ENCODE measurements at regions not wholly inside any gene's neighbourhood (a gene's known extent, or its start where the extent isn't known, plus 50 kb on each side); places are given as distances from the start of the nearest gene placed in this dataset.

DNA sequence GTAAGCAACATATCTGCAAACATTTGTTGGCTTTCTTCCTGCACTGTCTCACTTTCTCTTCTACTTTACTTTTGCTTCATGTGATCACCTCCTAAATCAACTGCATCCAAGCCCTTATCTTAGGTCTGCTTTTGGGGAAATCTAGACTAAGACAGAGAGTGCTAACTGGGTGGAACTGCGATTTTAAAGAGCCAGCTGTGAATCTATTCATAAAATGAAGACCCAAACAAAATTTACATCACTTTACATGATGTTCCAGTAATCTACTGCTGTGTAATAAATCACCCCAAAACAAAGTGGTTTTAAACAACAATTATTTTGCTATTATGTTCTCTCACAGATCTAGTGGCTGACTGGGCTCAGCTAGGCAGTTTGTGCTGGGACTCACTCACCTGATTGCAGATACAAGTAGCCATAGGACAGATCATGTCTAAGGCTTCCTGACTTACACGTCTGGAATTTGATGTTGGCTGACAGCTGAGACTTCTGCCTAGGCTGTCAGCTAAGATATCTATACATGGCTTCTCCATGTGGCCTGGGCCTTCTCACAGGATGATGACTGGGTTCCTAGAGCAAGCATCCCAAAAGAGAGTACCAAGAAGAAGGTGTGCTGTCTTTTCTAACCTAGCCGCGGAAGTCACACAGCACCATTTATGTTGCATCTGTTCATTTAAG is 145.1 kb upstream of the TBCA start:
- TF ChIP-seq TEAD4 (CRISPR knock-in tag; IDR thresholded peaks at IDR 0.05) (no peak), NR2C2 (CRISPR knock-in tag; IDR thresholded peaks at IDR 0.05) (no peak), ESRRA (CRISPR knock-in tag; IDR thresholded peaks at IDR 0.05; ENCODE audit: borderline replicate concordance) (no peak), EMX1 (CRISPR knock-in tag; IDR thresholded peaks at IDR 0.05) (no peak), ZNF219 (CRISPR knock-in tag; IDR thresholded peaks at IDR 0.05; ENCODE audit: borderline replicate concordance) (no peak), JUN (CRISPR knock-in tag; IDR thresholded peaks at IDR 0.05) (no peak), ATF1 (CRISPR knock-in tag; IDR thresholded peaks at IDR 0.05) (no peak), MYBL2 (CRISPR knock-in tag; IDR thresholded peaks at IDR 0.05) (no peak), ZNF416 (CRISPR knock-in tag; IDR thresholded peaks at IDR 0.05) (no peak), NFE2L1 (CRISPR knock-in tag; IDR thresholded peaks at IDR 0.05) (no peak)
- TF ChIP-seq, protein P1, sequence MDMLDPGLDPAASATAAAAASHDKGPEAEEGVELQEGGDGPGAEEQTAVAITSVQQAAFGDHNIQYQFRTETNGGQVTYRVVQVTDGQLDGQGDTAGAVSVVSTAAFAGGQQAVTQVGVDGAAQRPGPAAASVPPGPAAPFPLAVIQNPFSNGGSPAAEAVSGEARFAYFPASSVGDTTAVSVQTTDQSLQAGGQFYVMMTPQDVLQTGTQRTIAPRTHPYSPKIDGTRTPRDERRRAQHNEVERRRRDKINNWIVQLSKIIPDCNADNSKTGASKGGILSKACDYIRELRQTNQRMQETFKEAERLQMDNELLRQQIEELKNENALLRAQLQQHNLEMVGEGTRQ (CRISPR knock-in tag; IDR thresholded peaks at IDR 0.05), result no peak
- TF ChIP-seq, protein P2, sequence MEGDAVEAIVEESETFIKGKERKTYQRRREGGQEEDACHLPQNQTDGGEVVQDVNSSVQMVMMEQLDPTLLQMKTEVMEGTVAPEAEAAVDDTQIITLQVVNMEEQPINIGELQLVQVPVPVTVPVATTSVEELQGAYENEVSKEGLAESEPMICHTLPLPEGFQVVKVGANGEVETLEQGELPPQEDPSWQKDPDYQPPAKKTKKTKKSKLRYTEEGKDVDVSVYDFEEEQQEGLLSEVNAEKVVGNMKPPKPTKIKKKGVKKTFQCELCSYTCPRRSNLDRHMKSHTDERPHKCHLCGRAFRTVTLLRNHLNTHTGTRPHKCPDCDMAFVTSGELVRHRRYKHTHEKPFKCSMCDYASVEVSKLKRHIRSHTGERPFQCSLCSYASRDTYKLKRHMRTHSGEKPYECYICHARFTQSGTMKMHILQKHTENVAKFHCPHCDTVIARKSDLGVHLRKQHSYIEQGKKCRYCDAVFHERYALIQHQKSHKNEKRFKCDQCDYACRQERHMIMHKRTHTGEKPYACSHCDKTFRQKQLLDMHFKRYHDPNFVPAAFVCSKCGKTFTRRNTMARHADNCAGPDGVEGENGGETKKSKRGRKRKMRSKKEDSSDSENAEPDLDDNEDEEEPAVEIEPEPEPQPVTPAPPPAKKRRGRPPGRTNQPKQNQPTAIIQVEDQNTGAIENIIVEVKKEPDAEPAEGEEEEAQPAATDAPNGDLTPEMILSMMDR (IDR thresholded peaks at IDR 0.05), result no peak
- TF ChIP-seq, protein P3, sequence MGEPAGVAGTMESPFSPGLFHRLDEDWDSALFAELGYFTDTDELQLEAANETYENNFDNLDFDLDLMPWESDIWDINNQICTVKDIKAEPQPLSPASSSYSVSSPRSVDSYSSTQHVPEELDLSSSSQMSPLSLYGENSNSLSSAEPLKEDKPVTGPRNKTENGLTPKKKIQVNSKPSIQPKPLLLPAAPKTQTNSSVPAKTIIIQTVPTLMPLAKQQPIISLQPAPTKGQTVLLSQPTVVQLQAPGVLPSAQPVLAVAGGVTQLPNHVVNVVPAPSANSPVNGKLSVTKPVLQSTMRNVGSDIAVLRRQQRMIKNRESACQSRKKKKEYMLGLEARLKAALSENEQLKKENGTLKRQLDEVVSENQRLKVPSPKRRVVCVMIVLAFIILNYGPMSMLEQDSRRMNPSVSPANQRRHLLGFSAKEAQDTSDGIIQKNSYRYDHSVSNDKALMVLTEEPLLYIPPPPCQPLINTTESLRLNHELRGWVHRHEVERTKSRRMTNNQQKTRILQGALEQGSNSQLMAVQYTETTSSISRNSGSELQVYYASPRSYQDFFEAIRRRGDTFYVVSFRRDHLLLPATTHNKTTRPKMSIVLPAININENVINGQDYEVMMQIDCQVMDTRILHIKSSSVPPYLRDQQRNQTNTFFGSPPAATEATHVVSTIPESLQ (CRISPR knock-in tag; IDR thresholded peaks at IDR 0.05), result no peak
- TF ChIP-seq, protein P4, sequence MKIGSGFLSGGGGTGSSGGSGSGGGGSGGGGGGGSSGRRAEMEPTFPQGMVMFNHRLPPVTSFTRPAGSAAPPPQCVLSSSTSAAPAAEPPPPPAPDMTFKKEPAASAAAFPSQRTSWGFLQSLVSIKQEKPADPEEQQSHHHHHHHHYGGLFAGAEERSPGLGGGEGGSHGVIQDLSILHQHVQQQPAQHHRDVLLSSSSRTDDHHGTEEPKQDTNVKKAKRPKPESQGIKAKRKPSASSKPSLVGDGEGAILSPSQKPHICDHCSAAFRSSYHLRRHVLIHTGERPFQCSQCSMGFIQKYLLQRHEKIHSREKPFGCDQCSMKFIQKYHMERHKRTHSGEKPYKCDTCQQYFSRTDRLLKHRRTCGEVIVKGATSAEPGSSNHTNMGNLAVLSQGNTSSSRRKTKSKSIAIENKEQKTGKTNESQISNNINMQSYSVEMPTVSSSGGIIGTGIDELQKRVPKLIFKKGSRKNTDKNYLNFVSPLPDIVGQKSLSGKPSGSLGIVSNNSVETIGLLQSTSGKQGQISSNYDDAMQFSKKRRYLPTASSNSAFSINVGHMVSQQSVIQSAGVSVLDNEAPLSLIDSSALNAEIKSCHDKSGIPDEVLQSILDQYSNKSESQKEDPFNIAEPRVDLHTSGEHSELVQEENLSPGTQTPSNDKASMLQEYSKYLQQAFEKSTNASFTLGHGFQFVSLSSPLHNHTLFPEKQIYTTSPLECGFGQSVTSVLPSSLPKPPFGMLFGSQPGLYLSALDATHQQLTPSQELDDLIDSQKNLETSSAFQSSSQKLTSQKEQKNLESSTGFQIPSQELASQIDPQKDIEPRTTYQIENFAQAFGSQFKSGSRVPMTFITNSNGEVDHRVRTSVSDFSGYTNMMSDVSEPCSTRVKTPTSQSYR (CRISPR knock-in tag; IDR thresholded peaks at IDR 0.05), result no peak
